ENCODE measurements at regions not wholly inside any gene's neighbourhood (a gene's known extent, or its start where the extent isn't known, plus 50 kb on each side); places are given as distances from the start of the nearest gene placed in this dataset.

DNA sequence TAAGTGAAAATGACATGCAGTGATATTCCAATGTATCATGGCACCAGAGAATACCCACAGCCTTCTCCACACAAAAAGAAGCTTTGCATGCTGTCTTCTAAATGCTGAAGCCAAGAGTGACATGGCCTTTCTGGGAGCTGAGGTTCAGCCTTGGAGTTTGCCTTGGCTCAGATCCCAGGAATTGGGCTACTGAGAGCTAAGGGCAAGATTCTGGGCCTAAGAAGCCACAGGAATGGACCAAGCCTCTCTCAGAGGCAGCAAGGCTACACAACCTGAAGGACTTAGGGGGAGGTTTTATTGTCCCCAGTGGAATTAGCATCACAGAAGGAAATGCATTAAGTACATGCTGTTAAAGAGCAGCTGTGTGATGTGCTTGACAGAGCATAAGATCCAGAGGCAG lies 1078.5 kb downstream of the TUSC7 start:
- H3K27me3 ChIP-seq (ENCODE audit: low read depth, low read length): no peaks in the 10 kb centered on the region
- H3K9ac ChIP-seq (ENCODE audit: low read length): no peak overlapping the region
- H3K4me1 ChIP-seq (ENCODE audit: low read length): no peaks in the 10 kb centered on the region
- H3K4me2 ChIP-seq (ENCODE audit: low read length): no peak overlapping the region
- TF ChIP-seq CTCF (IDR thresholded peaks at IDR 0.05; ENCODE audit: low read depth, low read length): no peak
- TF ChIP-seq EZH2phosphoT487 (IDR thresholded peaks at IDR 0.05; ENCODE audit: low read depth): no peak
- H3K27ac ChIP-seq (ENCODE audit: low read length): no peak overlapping the region
- no peak overlapping the region for H3K4me3 ChIP-seq (ENCODE audit: low read length)
- no peak overlapping the region for H2AFZ ChIP-seq (ENCODE audit: low read depth, low read length)
- no peaks in the 10 kb centered on the region for H3K9me3 ChIP-seq (ENCODE audit: insufficient read depth, low read length)
- no peaks in the 10 kb centered on the region for H3K79me2 ChIP-seq (ENCODE audit: low read length)
- no peaks in the 10 kb centered on the region for H3K36me3 ChIP-seq (replicated peaks; ENCODE audit: low read depth, low read length)
- H4K20me1 ChIP-seq (ENCODE audit: insufficient read depth, low read length): no peaks in the 10 kb centered on the region

GRCh38 chr3:117788506-117788905 lies 1078.9 kb downstream of the TUSC7 start:
- no peaks in the 10 kb centered on the region for H3K79me2 ChIP-seq (ENCODE audit: low read length)
- no peaks in the 10 kb centered on the region for H3K4me1 ChIP-seq (ENCODE audit: low read length)
- H3K27ac ChIP-seq (ENCODE audit: low read length): no peak overlapping the region
- no peak overlapping the region for H2AFZ ChIP-seq (ENCODE audit: low read depth, low read length)
- TF ChIP-seq CTCF (IDR thresholded peaks at IDR 0.05; ENCODE audit: low read depth, low read length) (no peak), EZH2phosphoT487 (IDR thresholded peaks at IDR 0.05; ENCODE audit: low read depth) (no peak)
- no peak overlapping the region for H3K4me2 ChIP-seq (ENCODE audit: low read length)
- no peaks in the 10 kb centered on the region for H3K9me3 ChIP-seq (ENCODE audit: insufficient read depth, low read length)
- H3K27me3 ChIP-seq (ENCODE audit: low read depth, low read length): no peaks in the 10 kb centered on the region
- H3K36me3 ChIP-seq (replicated peaks; ENCODE audit: low read depth, low read length): no peaks in the 10 kb centered on the region
- no peak overlapping the region for H3K9ac ChIP-seq (ENCODE audit: low read length)
- no peak overlapping the region for H3K4me3 ChIP-seq (ENCODE audit: low read length)
- H4K20me1 ChIP-seq (ENCODE audit: insufficient read depth, low read length): no peaks in the 10 kb centered on the region

DNA sequence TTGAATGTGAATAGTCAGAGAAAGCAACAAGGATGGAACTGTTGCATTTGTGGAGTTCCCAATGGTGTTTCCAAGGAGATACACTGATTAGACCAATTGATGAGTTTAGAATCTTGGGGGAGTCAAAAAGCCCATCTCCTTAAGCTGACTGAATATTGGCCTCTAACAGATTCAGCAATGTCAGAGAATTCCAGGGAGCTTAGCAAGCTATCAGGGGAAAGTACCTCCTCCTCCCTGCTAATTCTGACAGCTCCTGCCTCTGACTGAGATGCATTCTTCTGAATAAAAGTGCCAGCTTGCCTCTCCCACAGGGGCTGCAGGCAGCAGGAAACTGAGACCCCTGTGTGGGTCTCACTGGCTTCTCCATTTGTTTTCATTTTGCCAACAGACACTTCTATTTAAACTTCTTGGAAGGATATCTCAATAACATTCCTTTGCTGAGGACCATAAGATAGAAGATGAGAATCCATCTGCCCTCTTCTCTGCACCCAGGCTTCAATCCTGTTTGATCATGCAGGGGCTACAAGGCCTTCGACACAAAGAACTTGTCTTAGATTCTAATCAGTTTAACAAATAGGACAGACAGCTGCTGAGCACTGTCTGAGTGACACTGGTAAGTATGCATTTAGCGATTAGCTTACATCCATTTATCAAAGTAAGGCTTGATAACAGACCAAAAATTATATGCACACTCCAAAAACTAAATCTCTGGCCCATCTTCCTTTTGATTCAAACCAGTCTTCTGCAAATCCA lies 1080.8 kb downstream of the TUSC7 start:
- TF ChIP-seq EZH2phosphoT487 (IDR thresholded peaks at IDR 0.05; ENCODE audit: low read depth) (no peak), CTCF (IDR thresholded peaks at IDR 0.05; ENCODE audit: low read depth, low read length) (no peak)
- no peak overlapping the region for H2AFZ ChIP-seq (ENCODE audit: low read depth, low read length)
- H3K9ac ChIP-seq (ENCODE audit: low read length): no peak overlapping the region
- no peaks in the 10 kb centered on the region for H3K27me3 ChIP-seq (ENCODE audit: low read depth, low read length)
- H3K4me1 ChIP-seq (ENCODE audit: low read length): no peaks in the 10 kb centered on the region
- H3K4me2 ChIP-seq (ENCODE audit: low read length): no peak overlapping the region
- no peak overlapping the region for H3K4me3 ChIP-seq (ENCODE audit: low read length)
- no peak overlapping the region for H3K27ac ChIP-seq (ENCODE audit: low read length)
- H3K36me3 ChIP-seq (replicated peaks; ENCODE audit: low read depth, low read length): no peaks in the 10 kb centered on the region
- no peaks in the 10 kb centered on the region for H3K9me3 ChIP-seq (ENCODE audit: insufficient read depth, low read length)
- no peaks in the 10 kb centered on the region for H3K79me2 ChIP-seq (ENCODE audit: low read length)
- H4K20me1 ChIP-seq (ENCODE audit: insufficient read depth, low read length): no peaks in the 10 kb centered on the region

DNA sequence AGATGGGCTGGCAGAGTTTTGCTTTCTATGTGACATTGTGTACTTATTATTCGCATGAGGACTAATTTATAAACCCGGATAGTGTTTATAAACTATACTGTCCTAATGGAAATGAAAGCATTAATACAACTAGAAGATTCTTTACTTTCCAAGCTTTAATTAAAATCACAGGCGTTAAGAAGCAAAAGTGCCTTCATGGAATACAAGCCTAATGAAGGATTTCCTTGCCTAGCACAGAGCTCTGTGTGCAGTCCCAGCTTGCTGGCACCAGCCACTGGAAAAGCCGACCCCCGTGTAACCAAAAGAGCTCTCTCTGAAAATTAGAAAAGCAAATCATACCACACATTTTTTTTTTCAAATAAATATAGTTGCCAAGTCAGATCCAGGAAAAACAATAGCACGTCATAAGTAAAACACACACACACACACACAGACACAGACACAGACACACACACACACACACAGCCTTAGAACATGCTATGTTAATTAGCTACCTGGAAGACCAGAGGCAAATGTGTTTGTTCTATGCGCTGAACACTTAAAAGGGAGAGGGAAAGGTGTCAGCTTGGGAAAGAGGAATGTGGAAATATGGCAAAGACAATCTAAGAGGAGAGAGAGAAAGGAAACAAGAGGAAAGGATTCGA lies 1084.2 kb downstream of the TUSC7 start:
- H3K4me2 ChIP-seq (ENCODE audit: low read length): no peak overlapping the region

More for the DNA sequence above, 1084.2 kb downstream of the TUSC7 start:
- Histone ChIP-seq H4K20me1 (ENCODE audit: insufficient read depth, low read length) (no peaks in the 10 kb centered on the region), H2AFZ (ENCODE audit: low read depth, low read length) (no peak overlapping the region), H3K27ac (ENCODE audit: low read length) (no peak overlapping the region), H3K79me2 (ENCODE audit: low read length) (no peaks in the 10 kb centered on the region), H3K4me3 (ENCODE audit: low read length) (no peak overlapping the region), H3K9me3 (ENCODE audit: insufficient read depth, low read length) (no peaks in the 10 kb centered on the region), H3K9ac (ENCODE audit: low read length) (no peak overlapping the region), H3K36me3 (replicated peaks; ENCODE audit: low read depth, low read length) (no peaks in the 10 kb centered on the region), H3K4me1 (ENCODE audit: low read length) (no peaks in the 10 kb centered on the region), H3K27me3 (ENCODE audit: low read depth, low read length) (no peaks in the 10 kb centered on the region)
- TF ChIP-seq EZH2phosphoT487 (IDR thresholded peaks at IDR 0.05; ENCODE audit: low read depth) (no peak), CTCF (IDR thresholded peaks at IDR 0.05; ENCODE audit: low read depth, low read length) (no peak)

Measured in OCI-LY3 (cell line).